HG02678 (cell line): ENCODE measurements at regions not wholly inside any gene's neighbourhood (a gene's known extent, or its start where the extent isn't known, plus 50 kb on each side); places are given as distances from the start of the nearest gene placed in this dataset.
"Not testable (repeated sequence)": the region's sequence is repeated elsewhere in the genome, so short reads cannot be mapped to it uniquely, and the experiment has no call there.

Experiments used
- ATAC-seq: cut with Tn5 transposase; IDR thresholded peaks from one replicate; pipeline ENCODE4 v1.9.1; 2021; ENCODE audit warnings: mild to moderate bottlenecking, moderate library complexity; ENCODE audit not compliant: unreplicated experiment

GRCh38 chr20:4635781-4636180, 50.5 kb upstream of the PRNP start:
- no peak for ATAC-seq

GRCh38 chr20:4635342-4635741, 50.9 kb upstream of the PRNP start:
- no peak for ATAC-seq

GRCh38 chr20:4633780-4634179, 52.5 kb upstream of the PRNP start:
- no peak for ATAC-seq

GRCh38 chr20:4633379-4633778, 52.9 kb upstream of the PRNP start:
- ATAC-seq = no peak

GRCh38 chr20:4632876-4633275, 53.4 kb upstream of the PRNP start:
- ATAC-seq = no peak

GRCh38 chr20:4626228-4626627, 60.0 kb upstream of the PRNP start:
- ATAC-seq = no peak

- ATAC-seq = no peak
These were observed 60.6 kb upstream of the PRNP start for GRCh38 chr20:4625687-4626086.

GRCh38 chr20:4624675-4625336, 61.5 kb upstream of the PRNP start:
- not testable (repeated sequence) for ATAC-seq

GRCh38 chr20:4619144-4619543, 67.1 kb upstream of the PRNP start:
- not testable (repeated sequence) for ATAC-seq

GRCh38 chr20:4617484-4617883, 68.8 kb upstream of the PRNP start:
- no peak for ATAC-seq

GRCh38 chr20:4617019-4617418, 69.2 kb upstream of the PRNP start:
- ATAC-seq = no peak

GRCh38 chr20:4613718-4614620, 72.3 kb upstream of the PRNP start:
- no peak for ATAC-seq

GRCh38 chr20:4613184-4613583, 73.1 kb upstream of the PRNP start:
- ATAC-seq = no peak

- no peak for ATAC-seq
These were observed 75.4 kb upstream of the PRNP start for GRCh38 chr20:4610871-4611270.

GRCh38 chr20:4609511-4609910, 76.7 kb upstream of the PRNP start:
- ATAC-seq = no peak

- no peak for ATAC-seq
These were observed 77.4 kb upstream of the PRNP start for GRCh38 chr20:4608861-4609260.

- ATAC-seq = peak; percentile 49
These were observed 79.0 kb upstream of the PRNP start for GRCh38 chr20:4607287-4607713.

- no peak for ATAC-seq
These were observed 80.2 kb upstream of the PRNP start for GRCh38 chr20:4606051-4606450.

- ATAC-seq = no peak
These were observed 81.1 kb upstream of the PRNP start for GRCh38 chr20:4605166-4605565.

GRCh38 chr20:4604580-4604979, 81.7 kb upstream of the PRNP start:
- ATAC-seq = no peak

- ATAC-seq = no peak
These were observed 82.5 kb upstream of the PRNP start for GRCh38 chr20:4603724-4604123.

GRCh38 chr20:4602297-4602631, 84.0 kb upstream of the PRNP start:
- ATAC-seq = no peak
